Muscle of leg (tissue), 3 donors: ENCODE measurements at regions not wholly inside any gene's neighbourhood (a gene's known extent, or its start where the extent isn't known, plus 50 kb on each side); places are given as distances from the start of the nearest gene placed in this dataset.
A peak's percentile ranks its signal among the peaks of the same experiment; 100 is the strongest.

Source experiments
- DNase-seq: peaks from one replicate; pipeline ENCODE4 v3.0.0; 2013
- H3K27ac ChIP-seq: one replicate; pipeline ENCODE4 v1.5.1; 2013; ENCODE audit warnings: mild to moderate bottlenecking, low read length, control low read depth
- H3K27me3 ChIP-seq: one replicate; pipeline ENCODE4 v1.6.1; 2013; ENCODE audit warnings: low read length; ENCODE audit not compliant: control insufficient read depth, insufficient read depth
- H3K36me3 ChIP-seq: one replicate; pipeline ENCODE4 v1.6.1; 2013; ENCODE audit warnings: low read length; ENCODE audit not compliant: control insufficient read depth, insufficient read depth
- H3K4me1 ChIP-seq: one replicate; pipeline ENCODE4 v1.6.1; 2013; ENCODE audit warnings: low read length; ENCODE audit not compliant: control insufficient read depth, insufficient read depth
- H3K4me3 ChIP-seq: one replicate; pipeline ENCODE4 v1.5.1; 2013; ENCODE audit warnings: low read length, control low read depth
- H3K9me3 ChIP-seq: replicated peaks from 2 replicates; pipeline ENCODE4 v1.6.1; 2013; ENCODE audit warnings: low read depth, low read length; ENCODE audit not compliant: control insufficient read depth
- WGBS: methylation state at CpG from one replicate; pipeline ENCODE4 v1.1.5; 2013; ENCODE audit warnings: missing lambda C conversion rate; ENCODE audit not compliant: insufficient coverage; 5-methylcytosine and 5-hydroxymethylcytosine counted together

DNA sequence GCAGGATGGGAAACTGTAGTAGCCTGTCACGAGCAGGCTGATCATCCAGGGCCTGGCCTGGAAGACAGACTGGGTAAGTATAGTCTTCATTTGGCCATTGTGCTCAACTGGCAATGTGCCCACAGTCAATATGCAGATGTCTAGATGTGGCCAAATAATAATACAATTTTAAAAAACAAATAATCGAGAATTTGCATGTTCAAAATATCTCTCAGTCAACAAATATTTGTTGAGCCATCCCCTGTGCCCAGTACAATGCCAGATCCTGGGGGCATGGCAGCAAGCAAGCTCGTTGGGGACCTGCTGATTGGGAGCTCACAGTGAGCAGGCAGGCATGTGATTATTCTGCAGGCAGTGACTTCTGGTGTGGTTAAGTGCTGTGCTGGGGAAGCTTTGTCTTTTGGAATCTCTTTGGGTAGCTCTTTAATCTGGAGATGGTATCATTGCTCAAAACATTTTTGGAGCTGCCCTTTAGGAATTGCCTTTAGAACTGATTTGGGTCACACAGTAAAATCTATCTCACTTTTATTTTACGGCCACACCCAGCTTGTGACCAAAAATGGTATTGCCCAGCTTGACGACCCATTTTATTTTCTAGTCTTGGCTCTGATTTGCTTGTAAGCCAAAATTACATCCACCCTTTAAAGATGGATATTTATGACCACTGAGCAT is 92.2 kb downstream of the PLCE1 start:
- peaks cover 23% of the 10 kb centered on the region for H3K4me1 ChIP-seq
- no peak for DNase-seq
- WGBS: 50% methylated on average over 1 of the region's 5 CpGs
- H3K9me3 ChIP-seq: peaks cover 8% of the 10 kb centered on the region
- H3K4me3 ChIP-seq: no peak overlapping the region
- H3K27me3 ChIP-seq: no peaks in the 10 kb centered on the region
- no peak overlapping the region for H3K27ac ChIP-seq
- peaks cover 7% of the 10 kb centered on the region for H3K36me3 ChIP-seq

DNA sequence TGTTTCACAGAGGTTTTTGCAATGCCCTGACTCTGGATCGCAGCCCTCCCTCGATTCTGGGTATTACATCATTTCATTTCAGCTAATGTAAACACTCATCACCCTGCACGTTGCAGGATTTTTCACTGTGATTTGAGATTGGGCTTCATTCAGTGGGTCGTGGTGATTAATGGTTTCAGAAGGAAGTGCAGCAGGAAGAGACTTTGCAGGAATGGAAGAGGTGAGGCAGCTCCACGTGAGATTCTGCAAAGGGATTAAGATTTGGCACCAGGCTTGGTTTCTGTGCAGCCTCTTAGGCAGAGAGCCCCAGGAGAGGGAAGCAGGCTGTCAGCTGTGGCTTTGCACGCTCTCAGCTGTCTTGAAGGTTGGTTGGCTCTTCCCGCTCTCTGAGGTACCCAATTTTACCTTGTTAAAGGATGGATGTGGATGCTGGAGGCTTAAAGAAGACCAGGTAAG is 95.2 kb downstream of the PLCE1 start:
- Histone ChIP-seq H3K9me3 (no peaks in the 10 kb centered on the region), H3K27ac (no peak overlapping the region), H3K4me1 (peaks cover 21% of the 10 kb centered on the region), H3K36me3 (peaks cover 7% of the 10 kb centered on the region), H3K27me3 (no peaks in the 10 kb centered on the region), H3K4me3 (no peak overlapping the region)
- peak; percentile 68 for DNase-seq
- 0% methylated on average over 2 of the region's 7 CpGs for WGBS

DNA sequence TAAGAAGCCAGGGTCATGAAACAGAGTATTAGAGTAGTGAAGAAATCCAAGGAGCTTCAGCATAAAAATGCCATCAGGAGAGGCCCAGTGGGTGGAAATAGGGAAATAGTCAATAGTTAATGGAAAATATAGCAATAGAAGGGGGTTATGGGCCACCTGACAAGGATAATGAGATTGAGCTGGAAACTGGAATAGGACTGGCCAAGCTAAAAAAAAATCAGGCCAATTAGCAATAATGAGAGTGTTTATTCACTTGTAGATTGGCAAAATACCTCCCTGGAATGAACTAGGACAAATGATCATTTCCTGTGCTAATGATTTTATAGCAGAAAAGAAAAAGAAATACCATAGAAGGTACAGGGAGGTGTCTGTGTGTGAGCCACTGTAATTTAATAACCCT is 97.9 kb downstream of the PLCE1 start:
- Histone ChIP-seq H3K27me3 (no peaks in the 10 kb centered on the region), H3K36me3 (peaks cover 7% of the 10 kb centered on the region), H3K4me1 (peaks cover 10% of the 10 kb centered on the region), H3K4me3 (no peak overlapping the region), H3K27ac (no peak overlapping the region), H3K9me3 (no peaks in the 10 kb centered on the region)
- DNase-seq: no peak

DNA sequence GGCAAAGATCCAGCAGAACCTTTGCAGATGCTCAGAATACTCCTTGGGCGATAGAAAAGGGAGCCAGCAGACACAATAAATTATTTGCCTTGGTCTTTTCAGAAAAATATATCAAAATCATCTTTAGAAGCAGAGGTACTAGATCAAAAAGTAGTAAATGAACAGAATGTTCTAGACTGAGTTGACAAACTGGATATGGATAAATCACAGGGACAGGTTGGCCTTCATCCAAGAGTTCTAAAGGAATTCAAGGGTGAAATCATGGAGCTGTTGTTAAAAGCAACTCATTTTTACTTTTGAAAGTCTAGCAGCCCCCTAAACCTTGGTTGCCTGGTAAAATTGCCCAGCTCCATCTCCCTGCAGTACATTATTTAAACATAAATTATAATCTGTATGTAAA is 99.1 kb downstream of the PLCE1 start:
- Histone ChIP-seq H3K27me3 (no peaks in the 10 kb centered on the region), H3K36me3 (peaks cover 2% of the 10 kb centered on the region), H3K4me1 (peaks cover 10% of the 10 kb centered on the region), H3K4me3 (no peak overlapping the region), H3K27ac (no peak overlapping the region), H3K9me3 (no peaks in the 10 kb centered on the region)
- WGBS: no CpG with 5 or more reads among the region's 1 CpG
- DNase-seq: peak; percentile 35

DNA sequence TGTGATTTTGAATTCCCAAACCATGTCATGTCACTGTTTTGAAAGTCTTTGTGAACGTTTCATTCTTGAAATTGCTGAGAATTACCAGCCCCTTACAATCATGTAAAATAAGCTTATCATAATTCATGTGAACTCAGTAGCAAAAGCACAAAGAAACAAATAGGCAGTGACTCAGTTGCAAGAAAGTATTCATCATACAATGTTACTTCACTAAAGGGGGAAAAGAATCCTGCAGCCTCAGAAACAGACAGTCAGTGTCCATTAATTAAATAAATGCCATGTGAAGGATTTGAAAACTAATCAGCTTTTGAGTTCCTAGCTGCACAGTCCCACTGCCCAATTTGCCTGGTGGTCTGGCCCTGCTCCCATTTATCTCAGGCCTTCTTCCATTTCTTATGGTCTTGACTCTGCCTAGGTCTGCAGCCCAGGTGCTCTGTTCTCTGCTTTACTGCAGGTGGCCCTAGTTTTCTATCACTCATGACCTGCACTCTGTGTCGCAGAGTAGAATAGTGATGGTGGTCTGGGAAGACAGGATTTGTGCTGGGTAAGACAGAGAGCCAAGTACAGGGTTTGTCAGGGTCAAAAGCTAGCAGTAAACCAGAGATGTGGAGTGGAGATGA is 99.7 kb downstream of the PLCE1 start:
- H3K9me3 ChIP-seq: no peaks in the 10 kb centered on the region
- peaks cover 8% of the 10 kb centered on the region for H3K4me1 ChIP-seq
- H3K36me3 ChIP-seq: no peaks in the 10 kb centered on the region
- no peak overlapping the region for H3K4me3 ChIP-seq
- WGBS: 83% methylated on average over 1 of the region's 2 CpGs
- H3K27me3 ChIP-seq: no peaks in the 10 kb centered on the region
- H3K27ac ChIP-seq: no peak overlapping the region
- no peak for DNase-seq

DNA sequence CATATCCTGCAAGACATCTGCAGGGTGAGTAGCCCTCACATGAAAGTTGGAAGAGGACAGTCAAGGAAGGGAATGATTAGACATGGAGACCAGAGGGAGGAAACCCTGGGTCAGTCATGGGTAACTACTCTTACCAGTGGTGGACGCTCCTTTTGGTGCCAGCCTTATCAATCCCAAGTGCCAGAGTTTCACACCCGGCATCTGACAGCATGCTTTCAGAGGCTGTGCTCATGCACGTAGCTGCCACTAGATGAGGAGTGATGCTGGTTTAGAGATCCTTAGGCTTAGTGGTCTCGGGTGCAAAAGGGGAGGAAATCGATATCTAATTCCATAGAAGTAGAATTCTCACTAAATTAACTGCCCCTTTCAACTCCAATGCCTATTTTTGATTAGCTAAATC is 100.8 kb downstream of the PLCE1 start:
- DNase-seq: no peak
- H3K9me3 ChIP-seq: no peaks in the 10 kb centered on the region
- H3K27me3 ChIP-seq: no peaks in the 10 kb centered on the region
- H3K4me3 ChIP-seq: no peak overlapping the region
- WGBS: 83% methylated on average over 2 of the region's 5 CpGs
- no peaks in the 10 kb centered on the region for H3K36me3 ChIP-seq
- peaks cover 5% of the 10 kb centered on the region for H3K4me1 ChIP-seq
- no peak overlapping the region for H3K27ac ChIP-seq

DNA sequence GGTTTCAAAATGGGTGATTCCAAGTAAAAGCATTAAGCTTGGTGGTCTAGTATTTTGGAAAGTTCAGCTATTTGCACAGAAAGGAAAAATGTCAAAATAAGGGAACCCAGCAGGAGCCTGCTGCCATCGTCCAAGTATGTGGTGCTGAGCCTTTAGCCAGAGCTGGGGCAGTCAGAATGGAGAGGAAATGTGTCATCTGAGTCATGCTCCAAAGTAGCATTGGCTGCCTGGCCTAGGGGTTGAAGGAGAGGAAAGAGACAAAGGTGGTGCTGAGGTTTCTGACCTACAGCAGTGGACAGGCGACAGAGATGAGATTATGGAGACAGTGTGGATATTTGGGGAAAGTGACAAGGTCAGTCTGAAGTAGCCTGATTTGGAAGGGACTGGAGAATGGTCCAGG is 103.9 kb downstream of the PLCE1 start:
- H3K27me3 ChIP-seq: no peaks in the 10 kb centered on the region
- no peaks in the 10 kb centered on the region for H3K9me3 ChIP-seq
- H3K4me3 ChIP-seq: no peak overlapping the region
- H3K27ac ChIP-seq: no peak overlapping the region
- H3K4me1 ChIP-seq: peaks cover 8% of the 10 kb centered on the region
- WGBS: 80% methylated on average over 2 of the region's 2 CpGs
- H3K36me3 ChIP-seq: no peaks in the 10 kb centered on the region
- no peak for DNase-seq

DNA sequence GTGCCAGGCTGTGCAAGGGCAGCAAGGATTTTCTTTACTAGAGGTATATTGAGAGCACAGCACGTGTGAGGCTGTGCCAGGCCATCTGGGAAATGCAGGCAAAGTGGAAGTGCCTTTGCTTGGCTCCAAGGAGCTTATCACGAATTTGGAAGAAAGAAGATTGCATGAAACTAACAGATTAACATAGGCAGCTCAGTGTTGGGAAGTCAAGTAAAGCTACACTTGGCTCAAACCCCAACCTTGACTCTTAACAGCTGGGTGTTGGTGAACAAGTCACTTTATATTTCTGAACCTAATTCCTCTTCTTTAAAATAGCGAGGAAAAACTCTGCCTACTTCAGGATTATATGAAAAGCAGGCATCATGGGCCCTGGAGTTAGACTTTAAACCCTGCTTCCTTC is 105.2 kb downstream of the PLCE1 start:
- no peaks in the 10 kb centered on the region for H3K9me3 ChIP-seq
- DNase-seq: no peak
- H3K4me1 ChIP-seq: peaks cover 11% of the 10 kb centered on the region
- no peaks in the 10 kb centered on the region for H3K27me3 ChIP-seq
- no peaks in the 10 kb centered on the region for H3K36me3 ChIP-seq
- 44% methylated on average over 3 of the region's 3 CpGs for WGBS
- H3K4me3 ChIP-seq: no peak overlapping the region
- H3K27ac ChIP-seq: no peak overlapping the region

DNA sequence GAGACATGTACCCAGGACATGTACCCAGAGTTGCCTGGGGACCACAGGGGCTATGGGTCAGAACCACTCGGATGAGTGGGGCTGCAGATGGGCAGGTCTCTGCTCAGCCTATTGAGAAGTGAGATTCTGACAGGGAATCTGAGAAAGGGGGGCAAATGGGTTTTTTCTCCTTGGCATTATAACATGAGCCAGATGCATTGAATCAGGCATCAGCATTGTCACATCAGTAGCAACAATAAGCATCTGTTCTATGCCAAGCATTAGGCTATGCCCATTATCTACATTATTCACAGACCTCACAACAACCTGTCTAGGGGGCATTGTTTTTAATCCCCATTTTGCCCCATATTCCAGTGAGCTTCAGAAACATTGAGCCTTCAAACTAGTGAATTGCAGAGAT is 108.2 kb downstream of the PLCE1 start:
- Histone ChIP-seq H3K36me3 (no peaks in the 10 kb centered on the region), H3K27me3 (no peaks in the 10 kb centered on the region), H3K4me1 (peaks cover 22% of the 10 kb centered on the region), H3K9me3 (no peaks in the 10 kb centered on the region), H3K4me3 (no peak overlapping the region), H3K27ac (no peak overlapping the region)
- DNase-seq: no peak
- 43% methylated on average over 1 of the region's 1 CpG for WGBS

DNA sequence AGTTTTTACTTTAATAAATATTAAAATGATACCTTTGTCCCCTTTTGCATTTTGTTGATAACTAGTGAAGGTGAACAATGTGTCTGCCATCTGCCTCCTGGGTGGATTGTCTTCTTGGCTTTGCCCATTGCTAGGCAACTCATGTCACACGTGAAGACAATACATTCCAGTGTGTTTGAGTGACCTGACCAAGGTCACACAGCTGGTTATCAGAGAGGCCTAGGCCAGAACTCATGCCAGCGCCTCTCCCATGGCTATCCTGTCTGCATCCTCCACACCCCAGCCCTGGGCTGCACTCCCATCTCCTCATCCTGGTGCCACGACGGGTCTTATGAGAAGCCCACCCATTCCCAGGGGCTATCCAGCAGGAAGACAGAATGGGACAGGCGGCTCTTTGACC is 108.7 kb downstream of the PLCE1 start:
- H3K4me1 ChIP-seq: peaks cover 22% of the 10 kb centered on the region
- no peak overlapping the region for H3K27ac ChIP-seq
- DNase-seq: no peak
- H3K36me3 ChIP-seq: no peaks in the 10 kb centered on the region
- no peaks in the 10 kb centered on the region for H3K27me3 ChIP-seq
- H3K9me3 ChIP-seq: no peaks in the 10 kb centered on the region
- 54% methylated on average over 2 of the region's 5 CpGs for WGBS
- H3K4me3 ChIP-seq: no peak overlapping the region
